AG09319 (cell line): ENCODE measurements at regions not wholly inside any gene's neighbourhood (a gene's known extent, or its start where the extent isn't known, plus 50 kb on each side); places are given as distances from the start of the nearest gene placed in this dataset.

Experiments
- DNase-seq: peaks from one replicate; pipeline ENCODE4 v3.0.0-alpha.2; 2010; ENCODE audit warnings: low read depth; ENCODE audit errors: extremely low read depth
- CTCF ChIP-seq: IDR thresholded peaks from 2 replicates; pipeline ENCODE4 v1.5.1; 2011; ENCODE audit warnings: low read depth, mild to moderate bottlenecking, inconsistent platforms, low read length, moderate library complexity

- TF ChIP-seq CTCF, result no peak
- peak; percentile 15 for DNase-seq
Measured at GRCh38 chr7:50962962-50963374, 180.3 kb upstream of the GRB10 start.

GRCh38 chr7:50962281-50962883 lies 179.7 kb upstream of the GRB10 start:
- DNase-seq, result no peak
- no peak for TF ChIP-seq CTCF

GRCh38 chr7:50960621-50961310 lies 178.1 kb upstream of the GRB10 start:
- TF ChIP-seq CTCF, result no peak
- no peak for DNase-seq

GRCh38 chr7:50959991-50960390 lies 177.3 kb upstream of the GRB10 start:
- DNase-seq, result no peak
- no peak for TF ChIP-seq CTCF

- no peak for DNase-seq
- no peak for TF ChIP-seq CTCF
Measured at GRCh38 chr7:50959560-50959959, 176.9 kb upstream of the GRB10 start.

GRCh38 chr7:50957855-50958254 lies 175.2 kb upstream of the GRB10 start:
- TF ChIP-seq CTCF, result no peak
- DNase-seq, result no peak

- DNase-seq, result no peak
- no peak for TF ChIP-seq CTCF
Measured at GRCh38 chr7:50957431-50957830, 174.7 kb upstream of the GRB10 start.
